ENCODE measurements at regions not wholly inside any gene's neighbourhood (a gene's known extent, or its start where the extent isn't known, plus 50 kb on each side); places are given as distances from the start of the nearest gene placed in this dataset.

GRCh38 chr10:9227679-9228365, 1173.3 kb downstream of the GATA3 start:
- TF ChIP-seq, protein P1, sequence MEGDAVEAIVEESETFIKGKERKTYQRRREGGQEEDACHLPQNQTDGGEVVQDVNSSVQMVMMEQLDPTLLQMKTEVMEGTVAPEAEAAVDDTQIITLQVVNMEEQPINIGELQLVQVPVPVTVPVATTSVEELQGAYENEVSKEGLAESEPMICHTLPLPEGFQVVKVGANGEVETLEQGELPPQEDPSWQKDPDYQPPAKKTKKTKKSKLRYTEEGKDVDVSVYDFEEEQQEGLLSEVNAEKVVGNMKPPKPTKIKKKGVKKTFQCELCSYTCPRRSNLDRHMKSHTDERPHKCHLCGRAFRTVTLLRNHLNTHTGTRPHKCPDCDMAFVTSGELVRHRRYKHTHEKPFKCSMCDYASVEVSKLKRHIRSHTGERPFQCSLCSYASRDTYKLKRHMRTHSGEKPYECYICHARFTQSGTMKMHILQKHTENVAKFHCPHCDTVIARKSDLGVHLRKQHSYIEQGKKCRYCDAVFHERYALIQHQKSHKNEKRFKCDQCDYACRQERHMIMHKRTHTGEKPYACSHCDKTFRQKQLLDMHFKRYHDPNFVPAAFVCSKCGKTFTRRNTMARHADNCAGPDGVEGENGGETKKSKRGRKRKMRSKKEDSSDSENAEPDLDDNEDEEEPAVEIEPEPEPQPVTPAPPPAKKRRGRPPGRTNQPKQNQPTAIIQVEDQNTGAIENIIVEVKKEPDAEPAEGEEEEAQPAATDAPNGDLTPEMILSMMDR (IDR thresholded peaks at IDR 0.05): no peak
- no peak for TF ChIP-seq POLR2A (IDR thresholded peaks at IDR 0.05)
